ENCODE measurements at regions not wholly inside any gene's neighbourhood (a gene's known extent, or its start where the extent isn't known, plus 50 kb on each side); places are given as distances from the start of the nearest gene placed in this dataset.
"Not testable (repeated sequence)": the region's sequence is repeated elsewhere in the genome, so short reads cannot be mapped to it uniquely, and the experiment has no call there.

DNA sequence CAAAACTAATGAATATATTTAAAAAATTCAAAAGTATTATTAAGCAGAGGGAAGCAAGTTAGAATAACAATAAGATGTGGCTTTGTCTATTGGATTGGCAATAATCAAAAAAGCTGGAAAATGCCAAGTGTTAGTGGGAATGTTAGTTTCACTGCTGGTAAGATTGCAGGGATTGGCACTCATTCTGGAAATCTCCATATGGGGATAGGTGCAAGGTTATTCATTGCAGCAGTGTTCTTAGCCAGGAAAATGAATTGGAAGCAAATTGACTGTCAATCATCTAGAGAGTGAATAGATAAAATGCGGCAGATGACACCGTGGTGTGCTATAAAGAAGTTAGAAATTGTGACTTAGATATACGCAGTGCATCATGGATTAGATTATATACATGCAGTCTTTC, 1615.5 kb upstream of the PCDH7 start:
- DNase-seq (ENCODE audit: low spot score): no peak

DNA sequence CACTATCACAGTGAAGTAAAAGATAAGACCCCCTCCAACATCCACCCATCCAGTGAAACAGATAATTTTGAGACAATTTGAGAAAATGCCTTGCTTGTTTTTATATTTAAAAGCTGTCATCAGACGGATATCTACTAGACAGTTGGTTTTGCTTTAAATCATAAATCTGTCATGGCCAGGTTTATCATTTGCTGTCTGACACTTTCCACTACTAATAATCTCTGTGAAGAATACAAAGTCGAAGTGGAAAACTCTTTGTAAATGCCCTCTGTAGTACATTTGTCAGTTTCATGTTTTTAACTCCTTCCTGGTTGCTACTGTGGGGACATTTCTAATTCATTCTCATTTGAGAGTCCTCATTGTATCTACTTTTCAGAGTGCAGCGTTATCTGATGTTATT, 1606.2 kb upstream of the PCDH7 start:
- no peak for DNase-seq (ENCODE audit: low spot score)

DNA sequence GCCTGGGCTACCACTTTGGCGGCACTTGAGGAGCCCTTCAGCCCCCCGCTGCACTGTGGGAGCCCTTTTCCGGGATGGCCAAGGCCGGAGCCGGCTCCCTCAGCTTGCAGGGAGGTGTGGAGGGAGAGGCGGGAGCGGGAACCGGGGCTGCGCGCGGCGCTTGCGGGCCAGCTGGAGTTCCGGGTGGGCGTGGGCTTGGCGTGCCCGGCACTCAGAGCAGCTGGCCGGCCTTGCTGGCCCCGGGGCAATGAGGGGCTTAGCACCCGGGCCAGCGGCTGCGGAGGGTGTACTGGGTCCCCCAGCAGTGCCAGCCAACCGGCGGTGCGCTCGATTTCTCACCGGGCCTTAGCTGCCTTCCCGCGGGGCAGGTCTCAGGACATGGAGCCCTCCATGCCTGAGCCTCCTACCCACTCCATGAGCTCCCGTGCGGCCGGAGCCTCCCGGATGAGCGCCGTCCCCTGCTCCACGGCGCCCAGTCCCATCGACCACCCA, 1602.9 kb upstream of the PCDH7 start:
- not testable (repeated sequence) for DNase-seq (ENCODE audit: low spot score)

DNA sequence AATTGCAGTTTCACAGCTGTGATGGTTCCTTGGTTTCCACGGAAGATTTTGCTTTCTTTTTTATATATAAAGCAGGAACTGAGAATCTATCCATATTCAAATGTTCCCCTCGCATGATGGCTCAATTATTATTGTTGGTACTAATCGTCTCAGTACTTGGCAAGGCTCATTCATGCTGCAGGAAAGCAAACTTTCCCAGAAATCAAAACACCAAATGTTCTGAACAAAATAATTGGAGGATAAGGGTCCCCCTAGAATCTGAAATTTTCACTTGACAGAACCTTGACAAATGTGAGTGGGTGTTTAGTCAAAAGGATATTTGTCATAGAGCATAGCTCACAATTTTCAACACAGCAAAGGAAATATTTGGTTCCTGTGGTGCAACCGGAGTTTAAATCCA, 1598.6 kb upstream of the PCDH7 start:
- DNase-seq (ENCODE audit: low spot score): no peak

DNA sequence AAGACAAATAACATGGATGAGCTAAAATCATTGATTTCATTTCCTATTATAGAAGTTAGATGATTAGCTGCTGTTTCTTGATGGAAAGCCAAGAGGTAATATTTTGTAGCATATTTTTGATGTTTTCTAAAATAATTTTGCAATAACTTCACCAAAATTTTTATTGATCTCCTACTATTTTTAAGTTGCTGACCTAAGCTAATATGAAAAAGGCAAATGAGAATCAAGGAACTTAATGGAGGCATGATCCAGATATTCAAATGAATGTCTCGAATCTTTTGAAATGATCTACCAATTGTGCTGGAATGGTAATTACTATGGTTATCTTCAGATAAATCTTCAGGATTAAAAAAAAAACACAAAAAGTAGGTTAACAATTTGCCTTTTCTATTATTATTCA, 1591.4 kb upstream of the PCDH7 start:
- DNase-seq (ENCODE audit: low spot score): no peak

DNA sequence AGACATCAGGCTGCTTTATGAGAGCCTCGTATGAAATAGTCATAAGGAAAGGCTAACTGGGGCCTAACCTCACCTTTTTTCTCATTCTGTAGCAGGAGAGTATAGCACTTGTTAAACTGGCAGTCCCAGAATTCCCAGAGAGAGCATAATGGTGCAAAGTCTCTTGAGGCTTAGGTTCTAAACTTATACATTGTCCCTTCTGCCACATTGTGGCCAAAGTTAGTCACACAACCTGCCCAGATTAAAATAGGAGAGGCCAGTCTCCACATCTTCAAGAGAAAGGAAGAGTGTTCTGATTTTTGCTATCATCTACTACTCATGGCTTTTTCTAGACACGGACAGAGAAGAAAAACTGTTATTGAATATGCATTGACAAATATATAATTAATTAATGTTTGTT, 1588.9 kb upstream of the PCDH7 start:
- no peak for DNase-seq (ENCODE audit: low spot score)

DNA sequence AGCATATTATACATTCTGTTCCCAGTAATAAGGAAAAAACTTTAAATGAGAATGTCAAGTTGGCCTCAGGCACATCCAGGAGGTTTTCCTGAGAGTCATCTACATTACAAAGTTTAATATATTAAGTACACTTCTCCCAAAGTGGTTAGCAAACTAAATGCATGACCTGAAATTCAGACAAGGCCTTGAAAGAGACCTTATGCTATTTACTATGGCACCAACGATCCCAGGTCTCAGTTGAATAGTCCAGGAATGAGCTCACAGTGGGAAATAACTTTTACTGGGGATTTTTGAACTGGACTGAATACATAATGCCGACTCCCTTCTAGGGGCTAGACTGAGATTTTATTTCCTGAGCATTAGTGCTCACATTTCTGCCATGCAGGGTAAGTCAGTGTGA, 1577.5 kb upstream of the PCDH7 start:
- DNase-seq (ENCODE audit: low spot score): no peak

DNA sequence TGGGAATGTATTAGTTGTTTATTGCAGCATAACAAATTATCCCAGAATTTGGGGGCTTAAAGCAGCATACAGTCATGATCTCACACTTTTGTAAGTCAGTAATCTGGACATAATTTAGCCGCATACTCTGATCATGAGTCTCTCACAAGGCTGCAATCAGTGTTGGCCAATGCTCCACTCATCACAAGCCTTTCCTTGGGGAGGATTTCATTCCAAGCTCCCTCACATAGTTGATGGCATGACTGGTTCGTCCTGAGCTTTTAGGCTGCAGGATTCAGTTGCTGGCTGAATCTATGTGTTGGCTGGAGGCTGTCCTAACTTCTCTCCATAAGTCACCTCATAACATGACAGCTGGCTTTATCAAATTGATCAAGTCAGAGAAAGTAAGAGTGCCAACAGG, 1568.6 kb upstream of the PCDH7 start:
- no peak for DNase-seq (ENCODE audit: low spot score)

DNA sequence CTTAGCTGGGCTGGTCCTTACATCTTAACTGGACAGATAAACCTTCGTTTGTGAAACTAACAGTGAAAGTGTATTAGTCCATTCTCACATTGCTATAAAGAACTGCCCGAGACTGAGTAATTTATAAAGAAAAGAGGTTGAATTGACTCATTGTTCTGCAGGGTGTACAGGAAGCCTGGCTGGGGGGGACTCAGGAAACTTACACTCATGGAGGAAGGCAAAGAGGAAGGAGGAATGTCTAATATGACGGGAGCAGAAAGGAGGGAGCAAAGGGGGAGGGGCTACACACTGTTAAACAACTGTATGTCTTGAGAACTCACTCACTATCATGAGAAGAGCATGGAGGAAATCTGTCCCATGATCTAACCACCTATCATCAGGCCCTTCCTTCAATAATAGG, 1566.5 kb upstream of the PCDH7 start:
- no peak for DNase-seq (ENCODE audit: low spot score)

DNA sequence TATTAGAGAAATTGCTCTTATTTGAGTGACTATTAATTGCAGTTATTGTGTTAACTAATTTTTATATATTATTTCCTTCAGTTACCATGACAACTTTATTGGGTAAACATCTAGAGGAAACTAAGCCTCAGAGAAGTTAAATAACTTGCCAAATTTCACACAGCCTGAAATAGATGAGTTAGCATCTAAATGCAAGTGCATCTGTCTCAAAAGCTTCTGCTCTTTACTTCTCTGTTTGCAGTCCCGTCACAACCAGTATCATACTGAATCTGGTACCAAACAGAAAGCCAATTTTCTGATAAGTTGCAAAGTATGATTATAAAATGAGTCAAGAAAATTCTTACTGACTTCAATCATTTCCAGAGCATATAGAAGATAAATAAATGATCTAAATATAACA, 1544.9 kb upstream of the PCDH7 start:
- DNase-seq (ENCODE audit: low spot score): no peak

DNA sequence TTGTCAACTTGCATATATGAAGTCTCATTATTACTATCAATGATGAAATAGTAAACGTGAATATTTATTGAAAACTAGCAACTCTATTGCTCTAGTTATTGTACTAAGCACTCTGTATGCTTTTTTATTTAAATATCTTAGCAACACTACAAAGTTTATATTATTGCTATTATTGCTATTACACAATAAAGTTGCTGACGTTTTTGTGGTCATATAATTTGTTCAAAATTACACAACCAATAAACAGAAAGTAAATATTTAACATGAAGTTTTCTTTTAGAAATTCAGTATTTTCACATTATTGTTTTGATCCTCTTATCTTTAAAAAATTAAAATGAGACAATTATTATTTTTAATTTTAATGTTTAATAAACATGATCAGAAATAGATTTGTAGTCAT, 1521.1 kb upstream of the PCDH7 start:
- no peak for DNase-seq (ENCODE audit: low spot score)

DNA sequence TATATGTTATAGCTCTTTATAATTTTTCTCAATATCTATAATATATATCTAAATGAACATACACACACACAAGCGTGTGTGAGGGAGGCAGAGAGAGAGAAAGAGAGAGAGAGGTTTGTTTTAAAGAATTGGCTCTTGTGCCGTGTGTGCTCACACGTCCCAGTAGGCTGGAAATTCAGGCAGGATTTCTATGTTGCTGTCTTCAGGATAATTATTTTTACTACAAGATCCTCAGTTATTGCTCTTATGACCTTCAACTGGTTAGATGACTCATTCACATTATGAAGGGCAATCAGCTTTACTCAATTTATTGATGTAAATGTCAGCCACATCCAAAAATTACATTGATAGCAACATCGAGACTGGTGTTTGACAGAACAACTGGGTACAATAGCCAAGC, 1520.7 kb upstream of the PCDH7 start:
- no peak for DNase-seq (ENCODE audit: low spot score)

DNA sequence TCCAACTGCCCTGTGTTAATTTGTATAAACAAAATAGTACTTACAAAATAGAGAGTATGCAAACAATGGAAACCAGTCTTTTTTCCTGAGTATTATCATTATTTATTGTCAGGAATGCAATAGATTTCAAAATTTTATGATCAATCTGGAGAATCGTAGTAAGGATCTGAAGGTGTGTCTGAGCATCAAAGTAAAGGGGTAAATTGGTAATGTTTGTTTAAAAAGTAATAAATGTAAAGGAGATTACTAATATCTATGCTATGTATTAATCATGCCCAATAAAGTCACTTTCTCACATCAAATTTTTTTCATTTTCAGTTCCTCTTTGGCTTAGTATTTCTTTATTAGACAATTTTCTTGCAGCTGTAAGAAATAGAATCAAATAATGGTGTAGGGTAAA, 1507.1 kb upstream of the PCDH7 start:
- DNase-seq (ENCODE audit: low spot score): no peak

DNA sequence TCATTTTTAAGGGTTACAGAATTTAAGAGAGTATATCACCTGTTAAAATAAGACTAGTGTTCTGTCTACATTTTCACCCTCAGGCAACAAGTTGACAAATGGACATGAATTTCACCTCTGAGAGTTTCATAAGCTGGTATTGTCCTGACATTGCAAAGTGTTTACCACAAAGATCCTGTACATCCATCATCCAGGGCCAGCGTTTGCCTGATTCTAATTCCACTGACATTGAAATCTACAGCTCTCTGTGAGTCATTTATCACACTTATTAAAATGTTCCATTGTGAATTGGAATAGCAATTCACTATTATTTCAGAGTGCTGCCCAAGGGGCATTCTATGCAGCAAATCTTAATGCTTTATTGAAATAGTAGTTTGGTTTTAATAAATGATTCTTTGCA, 1499.4 kb upstream of the PCDH7 start:
- DNase-seq (ENCODE audit: low spot score): no peak

DNA sequence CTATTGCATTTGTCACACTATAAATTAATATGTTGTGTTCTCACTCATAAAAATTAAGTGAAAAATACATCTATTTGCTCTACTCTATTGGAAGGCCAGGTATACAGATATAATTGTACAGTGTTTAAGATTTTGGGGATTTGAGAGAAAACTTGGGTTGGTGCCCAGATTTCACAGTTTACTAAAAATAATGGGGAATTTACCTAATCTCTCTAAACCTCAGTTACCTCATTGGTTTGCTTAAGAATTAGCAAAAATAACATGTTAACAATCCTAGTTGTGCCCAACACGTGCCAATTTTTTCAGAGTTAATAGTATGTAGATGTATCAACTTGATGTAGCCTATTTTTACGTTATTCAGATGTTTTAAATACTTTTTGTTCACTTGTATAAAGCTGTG, 1495.3 kb upstream of the PCDH7 start:
- no peak for DNase-seq (ENCODE audit: low spot score)

DNA sequence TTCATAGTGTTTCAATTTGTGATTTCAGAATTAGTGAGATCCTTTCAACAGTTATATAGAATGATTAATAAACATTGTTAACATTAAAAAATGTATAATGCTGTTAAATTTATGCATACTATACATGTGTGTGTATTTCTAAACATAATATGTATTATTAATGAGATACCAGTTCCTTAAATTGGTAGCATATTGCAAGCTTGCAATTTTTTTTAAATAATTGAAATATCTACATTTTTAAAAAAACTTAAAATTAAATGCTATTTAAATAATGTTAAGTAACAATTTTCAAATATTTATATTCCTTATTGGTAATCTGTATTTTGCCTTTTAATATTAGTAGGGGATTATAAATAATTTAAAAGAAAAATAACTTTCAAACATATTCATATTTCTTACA, 1479.5 kb upstream of the PCDH7 start:
- DNase-seq (ENCODE audit: low spot score): no peak

DNA sequence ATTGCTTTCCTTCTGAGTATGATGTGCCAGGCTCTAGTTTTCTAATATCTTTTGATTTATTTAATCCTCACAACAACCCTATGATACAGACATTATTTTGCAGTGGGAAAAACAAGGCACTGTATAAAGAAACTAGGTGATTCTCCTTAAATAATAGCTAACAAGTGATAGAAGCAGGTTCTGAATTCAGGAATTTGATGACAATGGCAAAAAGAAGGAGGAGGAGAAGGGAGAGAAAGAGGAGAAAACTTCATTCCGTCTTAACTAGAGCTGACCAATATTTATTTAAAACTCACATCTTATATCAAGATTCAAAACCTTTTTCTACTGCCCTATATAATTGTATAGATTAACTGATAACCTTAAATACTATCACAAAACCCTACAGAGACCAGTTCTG, 1477.1 kb upstream of the PCDH7 start:
- no peak for DNase-seq (ENCODE audit: low spot score)

DNA sequence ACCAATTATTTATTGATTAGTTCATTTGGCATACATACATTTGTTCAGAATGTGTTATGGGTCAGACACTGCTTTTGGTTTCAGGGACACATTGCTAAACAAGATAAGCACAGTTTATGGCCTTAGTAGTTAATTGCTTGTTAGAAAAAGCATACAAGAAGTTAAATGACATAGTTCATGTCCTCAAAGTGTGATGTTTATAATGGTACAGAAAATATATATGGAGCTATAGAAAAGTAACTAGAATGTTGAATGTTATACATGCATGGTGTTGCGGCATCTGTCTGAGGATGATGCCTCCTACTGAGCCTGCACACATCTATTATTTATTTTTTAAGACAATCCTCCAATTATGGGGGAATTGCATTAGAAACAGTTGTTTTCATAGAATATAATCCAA, 1476.3 kb upstream of the PCDH7 start:
- no peak for DNase-seq (ENCODE audit: low spot score)

DNA sequence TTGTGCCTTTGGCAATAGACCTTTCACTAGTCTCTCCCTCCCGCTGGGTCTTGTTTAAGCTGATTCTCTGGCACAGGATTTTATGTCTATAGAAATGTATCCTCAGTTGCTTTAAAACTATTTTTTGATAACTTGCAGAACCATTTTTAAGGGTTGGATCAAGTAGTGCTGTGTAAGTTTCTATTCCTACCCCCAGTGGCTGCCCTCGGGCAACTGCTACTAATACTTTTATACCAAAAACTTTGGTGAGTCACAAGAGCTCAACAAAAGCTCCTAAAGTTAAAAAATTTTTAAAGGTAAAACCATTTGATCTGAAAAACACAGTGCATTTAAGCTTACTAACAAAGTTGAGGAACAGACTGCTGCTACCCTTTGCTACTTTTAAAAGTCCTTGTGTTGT, 1460.6 kb upstream of the PCDH7 start:
- no peak for DNase-seq (ENCODE audit: low spot score)

DNA sequence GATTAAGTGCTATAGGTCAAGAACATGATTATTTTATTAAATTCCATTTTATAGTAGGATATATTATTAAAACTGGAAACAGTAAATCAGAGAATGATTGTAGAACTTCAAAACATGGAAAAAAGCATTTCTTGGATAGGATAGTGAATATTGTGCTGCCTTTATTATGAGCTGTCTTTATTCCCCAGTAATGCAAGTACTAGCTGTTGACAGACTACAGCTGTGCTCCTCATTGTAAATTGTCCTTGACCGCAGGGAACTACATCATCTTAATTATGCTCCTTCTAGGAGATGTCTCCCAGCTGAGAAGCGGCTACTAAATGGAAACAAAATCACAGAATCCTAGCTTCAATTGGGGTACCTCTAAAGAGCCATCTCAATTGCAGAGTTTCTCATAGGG, 1457.2 kb upstream of the PCDH7 start:
- no peak for DNase-seq (ENCODE audit: low spot score)

DNA sequence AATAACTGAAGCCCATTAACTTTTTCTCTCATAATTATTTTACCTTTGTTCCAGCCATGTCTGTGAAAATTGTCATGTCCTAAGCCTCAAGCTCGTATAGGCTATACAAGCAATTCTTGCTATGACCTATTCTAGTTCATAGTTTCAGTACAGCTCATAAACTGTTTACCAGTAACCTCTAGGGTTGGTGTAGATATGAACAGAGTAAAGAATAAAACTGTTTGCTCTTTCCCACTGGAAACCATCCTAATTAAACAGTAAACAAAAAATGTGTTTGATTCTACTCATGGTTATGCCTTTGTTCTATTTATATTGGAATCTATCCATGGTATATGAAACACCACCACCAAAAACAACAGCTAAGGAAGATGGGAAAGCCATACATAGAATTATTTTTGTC, 1444.0 kb upstream of the PCDH7 start:
- no peak for DNase-seq (ENCODE audit: low spot score)

DNA sequence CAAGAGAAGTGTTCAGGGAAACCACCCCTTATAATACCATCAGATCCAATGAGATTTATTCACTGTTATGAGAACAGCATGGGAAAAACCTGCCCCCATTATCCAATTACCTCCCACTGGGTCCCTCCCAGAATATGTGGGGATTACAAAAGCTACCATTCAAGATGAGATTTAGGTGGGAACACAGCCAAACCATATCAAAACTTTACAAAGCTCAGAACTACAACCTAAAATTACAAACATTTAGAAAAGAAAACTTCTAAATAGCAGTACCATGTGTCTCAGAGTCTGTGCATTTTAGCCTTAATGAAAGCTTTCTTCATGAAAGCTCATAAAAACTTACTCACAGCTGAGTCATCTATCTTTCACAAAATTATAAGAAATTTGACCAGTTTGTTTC, 1442.8 kb upstream of the PCDH7 start:
- DNase-seq (ENCODE audit: low spot score): no peak

DNA sequence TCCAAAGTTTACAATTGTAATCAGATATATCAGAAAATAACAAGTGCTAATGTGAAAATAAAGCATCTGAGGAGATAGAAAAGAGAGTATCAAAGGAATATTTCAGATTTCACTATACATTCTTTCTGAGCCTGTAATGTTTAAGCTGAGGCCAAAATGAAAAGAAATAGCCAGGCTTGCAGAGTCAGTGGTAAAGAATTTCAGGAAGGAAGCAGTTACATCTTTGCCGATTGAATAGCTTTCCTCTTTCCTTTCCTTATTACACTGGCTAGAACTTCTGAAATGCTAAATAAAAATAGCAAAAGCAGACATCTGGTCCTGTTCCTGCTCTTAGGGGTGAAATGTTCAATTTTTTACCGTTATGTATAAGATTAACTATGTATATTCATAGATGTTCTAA, 1441.6 kb upstream of the PCDH7 start:
- no peak for DNase-seq (ENCODE audit: low spot score)

DNA sequence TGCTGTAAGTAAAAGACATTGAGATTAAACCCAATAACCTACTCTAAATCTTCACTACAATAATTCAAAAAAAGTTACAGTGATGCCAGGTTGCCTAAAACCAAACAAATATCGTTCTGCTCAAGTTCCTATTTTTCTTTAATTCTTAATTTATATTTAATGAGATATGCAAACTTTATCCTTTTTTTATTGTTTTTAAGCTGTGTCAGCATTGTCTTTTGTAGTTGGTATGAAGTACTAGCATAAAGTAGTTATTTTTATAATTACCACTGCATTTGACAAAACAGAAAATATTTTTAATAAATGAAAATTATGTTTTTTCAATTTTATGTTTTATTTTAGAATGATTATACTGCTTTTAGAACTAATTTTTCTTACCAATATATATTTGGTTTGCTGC, 1431.1 kb upstream of the PCDH7 start:
- DNase-seq (ENCODE audit: low spot score): no peak

DNA sequence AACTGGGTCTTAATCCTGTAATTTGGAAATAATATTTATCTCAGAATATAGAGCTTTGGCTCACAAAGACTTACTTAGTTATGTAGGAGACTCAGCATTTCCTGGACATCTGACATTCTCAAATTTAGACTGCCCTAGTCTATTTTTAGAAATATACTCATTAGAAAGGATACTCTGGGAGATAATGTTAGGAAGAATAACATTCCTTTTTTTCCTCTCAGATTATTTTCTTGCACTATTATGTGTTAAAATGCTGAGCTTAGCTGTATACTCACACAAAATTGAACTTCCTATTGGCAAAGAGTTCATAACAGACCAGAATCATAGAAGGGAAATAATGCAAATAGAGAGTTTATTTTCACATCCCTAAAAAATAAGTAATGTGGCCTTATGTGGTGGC, 1424.9 kb upstream of the PCDH7 start:
- no peak for DNase-seq (ENCODE audit: low spot score)

All from putamen (tissue), 1 donor.